RWPE2 (cell line): ENCODE measurements at regions not wholly inside any gene's neighbourhood (a gene's known extent, or its start where the extent isn't known, plus 50 kb on each side); places are given as distances from the start of the nearest gene placed in this dataset.
A peak's percentile ranks its signal among the peaks of the same experiment; 100 is the strongest.

Source experiments
- ATAC-seq: fragments of 200-7000 bp; cut with Tn5 transposase; 3 replicates; pipeline ENCODE4 v1.9.1; 2021; ENCODE audit warnings: low read depth
- DNase-seq: peaks from one replicate; pipeline ENCODE4 v3.0.0-alpha.2; 2020; ENCODE audit warnings: low spot score
- H3K27ac ChIP-seq: fragments of 450-650 bp; 2 replicates; pipeline ENCODE4 v1.5.1; 2017; ENCODE audit warnings: mild to moderate bottlenecking; ENCODE audit not compliant: poor library complexity, severe bottlenecking
- H3K27me3 ChIP-seq: fragments of 250-450 bp; sonication (Bioruptor Pico); 2 replicates; pipeline ENCODE4 v1.5.1; 2021; ENCODE audit warnings: mild to moderate bottlenecking, moderate library complexity; ENCODE audit not compliant: insufficient read depth, poor library complexity, severe bottlenecking
- H3K36me3 ChIP-seq: fragments of 250-450 bp; sonication (Bioruptor Pico); 2 replicates; pipeline ENCODE4 v1.5.1; 2020; ENCODE audit warnings: low read depth, mild to moderate bottlenecking, moderate library complexity
- H3K4me1 ChIP-seq: fragments of 250-450 bp; sonication (Bioruptor Pico); 2 replicates; pipeline ENCODE4 v1.5.1; 2021; ENCODE audit warnings: mild to moderate bottlenecking, moderate library complexity; ENCODE audit not compliant: insufficient read depth, poor library complexity, severe bottlenecking
- H3K4me3 ChIP-seq: fragments of 250-450 bp; sonication (Bioruptor Pico); 2 replicates; pipeline ENCODE4 v1.5.1; 2021; ENCODE audit warnings: mild to moderate bottlenecking, moderate library complexity; ENCODE audit not compliant: severe bottlenecking
- H3K9me3 ChIP-seq: fragments of 250-450 bp; sonication (Bioruptor Pico); 2 replicates; pipeline ENCODE4 v1.5.1; 2021; ENCODE audit warnings: mild to moderate bottlenecking, moderate library complexity; ENCODE audit not compliant: severe bottlenecking
- TF ChIP-seq, protein P1 (sequence below): fragments of 450-650 bp; IDR thresholded peaks from one replicate; pipeline ENCODE4 v1.5.1; 2017; ENCODE audit warnings: mild to moderate bottlenecking, moderate library complexity; ENCODE audit not compliant: poor library complexity, severe bottlenecking

DNA sequence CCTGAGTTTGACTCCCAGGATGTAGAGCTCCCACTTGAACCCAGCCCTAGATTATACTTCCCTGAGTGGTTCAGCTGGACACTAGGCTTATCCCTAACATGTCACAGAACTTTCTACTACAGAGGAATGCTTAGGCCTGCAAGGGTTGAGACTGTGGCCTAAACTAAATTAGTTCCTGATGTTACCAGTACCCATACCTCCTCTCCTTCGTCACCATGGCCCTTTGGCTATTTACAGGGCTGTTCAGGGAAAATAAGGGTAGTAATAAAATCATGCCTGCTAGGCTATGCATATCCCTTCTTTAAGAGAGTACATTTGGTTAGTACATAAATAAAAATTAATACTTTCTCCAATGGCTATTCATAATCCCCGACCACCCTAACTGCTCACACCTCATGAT, 356.4 kb upstream of the RASGRP1 start:
- no peak; the same call in 2 of the 3 replicates for ATAC-seq
- H3K4me3 ChIP-seq, result no peak overlapping the region
- no peaks in the 10 kb centered on the region for H3K4me1 ChIP-seq
- DNase-seq, result no peak
- H3K27me3 ChIP-seq, result no peaks in the 10 kb centered on the region
- no peaks in the 10 kb centered on the region for H3K36me3 ChIP-seq
- H3K9me3 ChIP-seq, result no peaks in the 10 kb centered on the region
- TF ChIP-seq, protein P1, sequence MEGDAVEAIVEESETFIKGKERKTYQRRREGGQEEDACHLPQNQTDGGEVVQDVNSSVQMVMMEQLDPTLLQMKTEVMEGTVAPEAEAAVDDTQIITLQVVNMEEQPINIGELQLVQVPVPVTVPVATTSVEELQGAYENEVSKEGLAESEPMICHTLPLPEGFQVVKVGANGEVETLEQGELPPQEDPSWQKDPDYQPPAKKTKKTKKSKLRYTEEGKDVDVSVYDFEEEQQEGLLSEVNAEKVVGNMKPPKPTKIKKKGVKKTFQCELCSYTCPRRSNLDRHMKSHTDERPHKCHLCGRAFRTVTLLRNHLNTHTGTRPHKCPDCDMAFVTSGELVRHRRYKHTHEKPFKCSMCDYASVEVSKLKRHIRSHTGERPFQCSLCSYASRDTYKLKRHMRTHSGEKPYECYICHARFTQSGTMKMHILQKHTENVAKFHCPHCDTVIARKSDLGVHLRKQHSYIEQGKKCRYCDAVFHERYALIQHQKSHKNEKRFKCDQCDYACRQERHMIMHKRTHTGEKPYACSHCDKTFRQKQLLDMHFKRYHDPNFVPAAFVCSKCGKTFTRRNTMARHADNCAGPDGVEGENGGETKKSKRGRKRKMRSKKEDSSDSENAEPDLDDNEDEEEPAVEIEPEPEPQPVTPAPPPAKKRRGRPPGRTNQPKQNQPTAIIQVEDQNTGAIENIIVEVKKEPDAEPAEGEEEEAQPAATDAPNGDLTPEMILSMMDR, result no peak
- H3K27ac ChIP-seq, result no peak overlapping the region

DNA sequence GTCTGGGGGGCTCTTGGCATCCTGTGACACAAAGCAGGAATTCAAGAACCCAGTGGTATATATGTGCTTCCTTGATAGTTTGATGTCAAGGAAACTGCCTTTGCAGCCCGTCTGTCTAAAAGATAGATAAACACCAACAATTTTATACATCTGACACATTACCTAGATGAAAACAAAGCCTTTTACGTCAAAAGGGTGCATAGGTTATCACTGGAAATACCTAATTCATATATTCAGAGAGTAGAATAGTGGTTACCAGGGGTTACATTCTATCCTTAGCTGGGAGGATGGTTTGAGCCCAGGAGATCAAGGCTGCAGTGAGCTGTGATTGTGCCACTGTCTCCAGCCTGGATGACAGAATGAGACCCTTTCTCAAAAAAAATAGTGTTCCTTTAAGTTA, 356.9 kb upstream of the RASGRP1 start:
- no peak for DNase-seq
- H3K36me3 ChIP-seq, result no peaks in the 10 kb centered on the region
- no peak overlapping the region for H3K4me3 ChIP-seq
- no peaks in the 10 kb centered on the region for H3K9me3 ChIP-seq
- H3K27ac ChIP-seq, result no peak overlapping the region
- no peaks in the 10 kb centered on the region for H3K4me1 ChIP-seq
- TF ChIP-seq, protein P1, result no peak
- ATAC-seq, result no peak
- no peaks in the 10 kb centered on the region for H3K27me3 ChIP-seq

DNA sequence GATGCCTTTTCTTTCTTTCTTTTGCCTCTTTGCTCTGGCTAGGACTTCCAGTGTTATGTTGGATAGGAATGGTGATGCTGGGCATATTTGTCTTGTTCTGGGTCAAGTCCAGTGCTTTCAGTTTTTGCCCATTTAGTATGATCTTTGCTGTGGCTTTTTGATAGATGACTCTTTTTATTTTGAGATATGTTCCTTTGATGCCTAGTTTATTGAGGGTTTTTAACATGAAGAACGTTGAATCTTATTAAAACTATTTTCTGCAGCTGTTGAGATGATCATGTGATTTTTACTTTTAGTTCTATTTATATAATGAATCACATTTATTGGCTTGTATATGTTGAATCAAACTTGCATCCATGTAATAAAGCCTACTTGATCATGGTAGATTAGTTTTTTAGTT, 363.8 kb upstream of the RASGRP1 start:
- DNase-seq (no peak), ATAC-seq (no peak)
- TF ChIP-seq, protein P1, result no peak
- no peaks in the 10 kb centered on the region for H3K4me1 ChIP-seq
- H3K27me3 ChIP-seq, result no peaks in the 10 kb centered on the region
- H3K9me3 ChIP-seq, result no peaks in the 10 kb centered on the region
- H3K27ac ChIP-seq, result no peak overlapping the region
- no peaks in the 10 kb centered on the region for H3K36me3 ChIP-seq
- no peak overlapping the region for H3K4me3 ChIP-seq

DNA sequence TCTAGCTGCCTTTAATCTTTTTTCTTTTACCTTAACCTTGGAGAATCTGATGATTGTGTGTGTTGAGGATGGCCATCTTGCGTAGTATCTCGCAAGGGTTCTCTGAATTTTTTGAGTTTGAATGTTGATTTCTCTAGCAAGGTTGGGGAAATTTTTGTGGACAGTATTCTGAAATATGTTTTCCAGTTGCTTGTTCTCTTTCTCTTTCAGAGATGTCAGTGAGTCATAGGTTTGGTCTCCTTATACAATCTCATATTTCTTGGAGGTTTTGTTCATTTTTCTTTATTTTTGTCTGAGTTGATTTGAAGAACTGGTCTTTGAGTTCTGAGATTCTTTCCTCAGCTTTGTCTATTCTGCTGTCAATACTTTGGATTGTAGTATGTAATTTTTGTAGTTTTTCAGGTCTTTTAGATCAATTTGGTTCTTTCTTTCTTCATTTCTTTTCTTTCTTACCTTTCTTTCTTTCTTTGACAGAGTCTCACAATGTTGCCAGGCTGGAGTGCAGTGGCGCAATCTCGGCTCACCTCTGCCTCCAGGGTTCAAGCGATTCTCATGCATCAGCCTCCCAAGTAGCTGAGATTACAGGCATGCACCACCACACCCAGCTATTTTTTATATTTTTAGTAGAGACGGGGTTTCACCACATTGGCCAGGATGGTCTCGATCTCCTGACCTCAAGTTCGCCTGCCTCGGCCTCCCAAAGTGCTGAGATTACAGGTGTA, 366.4 kb upstream of the RASGRP1 start:
- no peak overlapping the region for H3K27ac ChIP-seq
- H3K36me3 ChIP-seq, result no peaks in the 10 kb centered on the region
- no peaks in the 10 kb centered on the region for H3K27me3 ChIP-seq
- DNase-seq (no peak), ATAC-seq (no peak)
- no peaks in the 10 kb centered on the region for H3K4me1 ChIP-seq
- H3K9me3 ChIP-seq, result no peaks in the 10 kb centered on the region
- H3K4me3 ChIP-seq, result no peak overlapping the region
- TF ChIP-seq, protein P1, result no peak

DNA sequence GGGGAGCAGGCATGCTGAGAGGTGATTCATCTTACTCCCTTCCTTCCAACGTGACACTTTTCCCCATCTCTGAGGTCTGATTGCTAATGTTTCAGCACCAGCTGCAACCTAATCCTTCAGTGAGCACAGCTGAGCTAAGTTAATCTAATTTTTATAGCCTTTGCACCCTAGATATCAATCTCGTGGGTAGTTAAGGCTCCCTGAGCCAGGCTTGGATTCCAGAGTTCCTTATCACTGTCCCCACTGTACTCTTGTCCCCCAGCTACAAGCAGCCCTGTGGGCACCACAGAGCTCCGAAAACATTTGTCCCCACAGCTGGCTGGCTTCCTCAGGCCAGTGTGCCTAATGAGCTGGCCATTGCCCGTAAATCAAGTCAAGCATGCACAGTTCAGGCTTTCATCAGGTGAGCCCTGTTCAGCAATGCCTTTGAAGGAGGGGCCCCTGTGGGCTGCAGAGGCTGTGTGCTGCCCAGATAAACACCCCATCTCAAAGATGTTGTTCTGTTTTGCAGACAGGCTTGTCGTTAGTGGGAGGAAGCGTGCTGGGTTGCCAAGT, 376.9 kb upstream of the RASGRP1 start:
- Histone ChIP-seq H3K27ac (no peak overlapping the region), H3K36me3 (no peaks in the 10 kb centered on the region), H3K4me3 (no peak overlapping the region), H3K27me3 (no peaks in the 10 kb centered on the region), H3K9me3 (no peaks in the 10 kb centered on the region), H3K4me1 (no peaks in the 10 kb centered on the region)
- TF ChIP-seq, protein P1, result no peak
- ATAC-seq, result peak; percentile 62
- no peak for DNase-seq
